ENCODE measurements at regions not wholly inside any gene's neighbourhood (a gene's known extent, or its start where the extent isn't known, plus 50 kb on each side); places are given as distances from the start of the nearest gene placed in this dataset.

- DNase-seq = no peak
These were observed 1134.4 kb downstream of the GALC start for GRCh38 chr14:86858591-86858990.

- DNase-seq = no peak
These were observed 1135.0 kb downstream of the GALC start for GRCh38 chr14:86858031-86858430.

GRCh38 chr14:86852530-86852929, 1140.5 kb downstream of the GALC start:
- DNase-seq = no peak

DNA sequence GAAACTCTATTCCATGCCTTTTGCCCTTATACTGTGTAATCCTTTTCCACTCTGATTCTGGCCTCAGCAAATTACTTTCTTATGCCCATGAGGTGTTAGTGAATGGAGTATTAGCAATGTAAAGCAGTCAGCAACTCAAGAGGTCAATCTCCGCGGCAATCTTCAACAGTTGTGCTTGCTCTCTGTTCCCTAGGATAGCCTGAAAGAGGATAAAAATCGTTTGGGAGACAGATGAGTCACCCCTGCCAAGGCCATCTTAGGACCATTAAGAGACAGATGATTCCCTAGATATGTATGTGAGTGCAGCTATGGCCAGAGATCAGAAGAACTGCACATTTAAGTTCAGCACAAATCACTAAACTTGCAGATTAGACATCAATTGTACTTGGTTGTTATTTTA, 1145.8 kb downstream of the GALC start:
- no peak for DNase-seq

DNA sequence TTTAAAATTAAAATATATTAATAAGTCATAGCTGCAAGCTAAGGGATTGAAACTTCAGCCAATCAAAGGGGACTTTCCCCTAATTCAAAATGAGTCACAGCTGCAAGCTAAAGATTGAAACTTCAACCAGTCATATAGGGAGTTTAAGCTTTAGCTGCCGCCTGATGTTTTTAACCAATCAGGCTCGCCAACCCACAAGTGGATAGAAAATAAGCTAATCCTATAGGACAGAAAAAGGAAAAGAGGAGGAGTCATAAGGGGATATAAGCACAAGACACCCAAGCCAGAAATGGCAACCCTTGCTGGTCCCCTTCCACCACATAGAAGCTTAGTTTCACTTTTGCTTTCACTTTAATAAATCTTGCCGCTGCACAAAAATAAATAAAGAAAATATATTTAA, 1154.6 kb downstream of the GALC start:
- no peak for DNase-seq

GRCh38 chr14:86826661-86827060, 1166.3 kb downstream of the GALC start:
- no peak for DNase-seq

DNA sequence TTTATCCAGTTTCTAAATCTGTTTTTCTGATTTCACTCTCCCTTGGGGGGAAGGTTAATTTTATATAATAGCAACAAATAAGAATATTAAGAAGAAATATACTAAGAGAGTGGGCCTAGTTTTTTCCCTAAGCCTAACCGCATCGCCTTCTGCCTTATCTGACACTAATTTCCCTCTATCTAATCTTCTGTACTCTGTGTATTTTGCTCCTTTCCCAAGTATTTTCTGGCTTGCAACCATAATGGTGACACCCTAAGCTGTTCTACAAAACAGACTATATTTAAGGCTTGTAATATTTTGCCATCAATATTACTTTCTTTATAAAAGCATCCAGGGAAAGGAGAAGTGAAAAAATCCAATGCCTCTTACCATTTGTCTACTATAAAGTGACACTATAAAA, 1168.8 kb downstream of the GALC start:
- DNase-seq = no peak

DNA sequence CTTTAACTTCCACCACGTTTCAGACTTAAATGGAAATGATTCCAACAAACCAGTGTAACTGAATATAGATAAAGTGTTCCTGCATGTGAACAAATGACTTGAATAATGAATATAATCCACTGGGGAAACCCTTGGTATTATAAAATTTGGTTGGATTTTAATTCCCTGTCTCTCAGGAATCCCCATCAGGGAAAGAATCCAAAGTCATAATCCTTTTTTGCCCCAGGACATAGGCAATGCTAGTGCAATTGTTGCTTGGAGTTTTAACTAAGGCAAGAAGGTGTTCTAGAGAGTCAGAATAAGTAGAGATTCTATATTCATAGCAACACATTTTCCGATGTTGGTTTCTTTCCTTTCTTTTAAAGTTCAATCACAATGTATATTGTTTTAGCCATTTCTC, 1169.4 kb downstream of the GALC start:
- DNase-seq = no peak

- DNase-seq = no peak
These were observed 1177.6 kb downstream of the GALC start for GRCh38 chr14:86815341-86815740.

- no peak for DNase-seq
These were observed 1190.3 kb downstream of the GALC start for GRCh38 chr14:86802726-86803125.

- peak; percentile 51 for DNase-seq
These were observed 1193.7 kb downstream of the GALC start for GRCh38 chr14:86799244-86799647.

GRCh38 chr14:86798330-86798729, 1194.7 kb downstream of the GALC start:
- no peak for DNase-seq

- DNase-seq = no peak
These were observed 1196.0 kb downstream of the GALC start for GRCh38 chr14:86797075-86797351.

GRCh38 chr14:86796221-86797074, 1196.5 kb downstream of the GALC start:
- DNase-seq = no peak

- no peak for DNase-seq
These were observed 1198.3 kb downstream of the GALC start for GRCh38 chr14:86794689-86795088.

DNA sequence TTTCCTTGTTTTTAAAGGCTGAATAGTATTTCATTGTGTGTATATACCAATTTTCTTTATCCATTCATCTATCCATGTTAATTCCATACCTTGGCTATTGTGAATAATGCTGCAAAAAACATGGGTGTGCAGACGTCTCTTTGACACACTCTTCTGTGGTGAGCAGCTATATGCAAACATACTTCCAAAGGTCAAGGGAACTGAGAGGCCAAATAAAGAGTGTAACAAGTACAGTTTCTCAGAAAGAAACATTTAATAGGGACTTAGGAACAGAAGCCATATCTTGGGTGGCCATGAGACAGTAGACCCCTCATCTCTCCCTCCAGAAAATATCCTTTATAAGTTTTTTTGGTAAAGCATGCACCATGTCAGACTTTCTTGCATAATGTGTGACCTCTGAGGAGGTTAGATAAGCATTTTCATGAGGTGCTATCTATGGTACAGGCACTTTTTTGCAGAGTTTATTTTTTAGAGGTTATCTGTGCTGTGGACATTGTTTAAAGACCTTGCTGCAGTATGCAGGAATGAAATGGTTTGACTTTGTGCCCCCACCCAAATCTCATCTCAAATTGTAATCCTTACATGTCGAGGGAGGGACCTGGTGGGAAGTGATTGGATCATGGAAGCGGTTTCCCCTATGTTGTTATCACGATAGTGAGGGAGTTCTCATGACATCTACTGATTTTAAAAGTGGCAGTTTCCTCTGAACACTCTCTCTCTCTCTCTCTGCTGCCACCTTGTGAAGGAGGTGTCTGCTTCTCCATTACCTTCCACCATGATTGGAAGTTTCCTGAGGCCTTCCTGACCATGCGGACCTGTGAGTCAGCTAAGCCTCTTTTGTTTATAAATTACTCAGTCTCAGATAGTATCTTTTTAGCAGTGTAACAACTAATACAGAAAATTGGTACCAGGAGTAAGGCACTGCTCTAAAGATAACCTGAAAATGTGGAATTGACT, 1202.3 kb downstream of the GALC start:
- DNase-seq = no peak

- DNase-seq = no peak
These were observed 1204.8 kb downstream of the GALC start for GRCh38 chr14:86788224-86788623.

DNA sequence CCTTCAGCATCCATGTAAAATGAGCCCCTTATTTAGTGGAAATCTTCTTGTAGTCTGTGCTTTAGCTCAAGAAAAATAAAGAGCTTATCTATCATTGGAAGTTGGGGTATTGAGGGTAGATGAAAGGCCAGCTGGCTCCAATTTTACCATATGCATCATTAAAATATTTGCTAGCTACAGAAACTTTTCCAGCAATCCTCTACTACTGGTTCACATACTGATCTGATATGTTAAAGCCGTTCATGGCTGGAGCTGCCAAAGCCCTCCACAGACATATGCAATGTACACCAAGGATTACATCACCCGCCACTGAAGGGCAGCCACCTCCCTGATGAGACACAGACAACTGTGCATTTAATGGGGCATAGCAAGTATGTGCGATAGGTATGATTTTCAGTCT, 1205.3 kb downstream of the GALC start:
- no peak for DNase-seq

- DNase-seq = no peak
These were observed 1210.8 kb downstream of the GALC start for GRCh38 chr14:86782092-86782580.

DNA sequence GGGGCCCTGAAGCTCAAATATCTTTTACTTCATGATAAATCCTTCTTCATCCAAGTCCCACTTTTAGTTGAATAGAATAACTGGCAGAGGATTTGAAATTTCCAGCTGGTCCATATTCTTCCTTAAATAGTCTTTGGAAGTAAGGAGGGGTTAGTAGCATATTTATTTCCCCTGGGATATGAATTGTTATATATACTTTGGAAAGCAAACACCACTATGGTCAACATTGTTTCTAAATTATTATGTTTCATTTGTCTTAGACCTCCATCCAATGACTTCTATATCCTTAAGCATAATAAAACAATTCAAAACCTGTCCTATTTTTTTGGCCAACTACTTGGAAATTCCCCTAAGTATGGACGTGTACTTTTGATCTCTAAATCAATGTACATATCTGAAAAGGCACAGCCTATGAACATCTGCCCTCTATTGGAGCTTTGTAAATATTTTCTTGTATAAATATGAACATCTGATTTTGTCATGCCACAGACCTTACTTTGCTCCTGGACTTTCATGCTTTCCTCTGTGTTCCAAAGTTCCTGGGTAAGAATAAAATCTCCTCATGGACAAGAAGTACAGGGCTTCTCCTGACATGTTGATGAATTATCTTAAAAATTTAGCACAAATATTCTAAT, 1212.0 kb downstream of the GALC start:
- no peak for DNase-seq

GRCh38 chr14:86780461-86780860, 1212.5 kb downstream of the GALC start:
- no peak for DNase-seq

DNA sequence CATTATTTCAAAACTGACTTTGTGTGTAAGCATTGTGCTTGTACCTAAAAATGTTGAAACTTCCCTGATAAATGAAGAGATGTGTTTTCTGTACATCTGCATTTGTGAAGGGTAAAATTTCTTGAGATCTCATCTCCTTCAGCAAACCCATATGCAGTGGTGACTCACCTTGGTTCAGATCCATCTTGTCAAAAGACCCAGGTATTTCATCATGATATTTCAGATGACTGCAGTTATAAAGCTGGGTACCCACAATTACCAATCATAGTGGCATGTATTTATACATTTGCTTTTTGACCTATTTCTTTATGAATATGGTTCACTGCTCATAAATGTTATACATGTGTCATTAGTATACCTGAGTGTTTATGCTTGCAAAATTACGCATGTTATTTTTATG, 1213.6 kb downstream of the GALC start:
- DNase-seq = no peak

- no peak for DNase-seq
These were observed 1214.9 kb downstream of the GALC start for GRCh38 chr14:86777963-86778602.

Data from T1000 (cell line).